Body of pancreas (tissue), 4 donors: ENCODE measurements at regions not wholly inside any gene's neighbourhood (a gene's known extent, or its start where the extent isn't known, plus 50 kb on each side); places are given as distances from the start of the nearest gene placed in this dataset.

Experiments
- ATAC-seq: fragments of 150-250 bp; one replicate; pipeline ENCODE4 v1.9.1; 2016
- DNase-seq, 4 donors: peaks; one replicate each; pipeline ENCODE4 v3.0.0-alpha.2; 2019
- H3K27ac ChIP-seq, 4 donors: fragments of 200-600 bp; sonication (generic); 1 replicate in 3 of 4; 2 replicates in 1 of 4; pipeline versions ENCODE4 v1.5.1 to v1.6.1; 2016 to 2019; ENCODE audit warnings: mild to moderate bottlenecking in 1 of 4, mixed read lengths in 1 of 4, moderate library complexity in 1 of 4
- H3K27me3 ChIP-seq, 2 donors: fragments of 200-600 bp; sonication (generic); one replicate each; pipeline ENCODE4 v1.6.0; 2016; ENCODE audit warnings: mild to moderate bottlenecking in 1 of 2
- H3K36me3 ChIP-seq, 2 donors: fragments of 200-600 bp; sonication (generic); replicated peaks in 1 of 2; 2 replicates each; pipeline ENCODE4 v1.5.1; 2016; ENCODE audit warnings: low read depth in 2 of 2; ENCODE audit not compliant: insufficient read depth in 1 of 2
- H3K4me1 ChIP-seq: fragments of 200-600 bp; sonication (generic); one replicate; pipeline ENCODE4 v1.6.0; 2016
- H3K4me3 ChIP-seq, 2 donors: fragments of 200-600 bp; sonication (generic); 1 replicate in 1 of 2; 2 replicates in 1 of 2; pipeline ENCODE4 v1.5.1; 2016 to 2019
- H3K9me3 ChIP-seq, 3 donors: fragments of 200-600 bp; sonication (generic); 1 replicate in 2 of 3; 2 replicates in 1 of 3; pipeline ENCODE4 v1.5.1; 2016
- CTCF ChIP-seq, 7 experiments: fragments of 450-650 bp in 4 of 7; fragments of 200-600 bp in 3 of 7; sonication (generic) in 3 of 7; IDR thresholded peaks; one replicate each; pipeline ENCODE4 v1.5.1; 2016 to 2019; ENCODE audit warnings: antibody characterized with exemption in 7 of 7
- POLR2A ChIP-seq, 3 donors: fragments of 450-650 bp; IDR thresholded peaks; one replicate each; pipeline ENCODE4 v1.6.1; 2016; ENCODE audit warnings: antibody characterized with exemption in 3 of 3, mild to moderate bottlenecking in 2 of 3
- WGBS, 2 donors: methylation state at CpG; one replicate each; pipeline ENCODE4 v1.1.5; 2017; 5-methylcytosine and 5-hydroxymethylcytosine counted together
- intact Hi-C: fragments of 100-400 bp; cut with DNase I; formaldehyde crosslinking; loops from one replicate; pipeline ENCODE4 v1.15.1; 2023

- Histone ChIP-seq H3K4me3 (no peak overlapping the region), H3K27ac (no peak overlapping the region), H3K4me1 (no peaks in the 10 kb centered on the region), H3K27me3 (no peaks in the 10 kb centered on the region), H3K9me3 (no peaks in the 10 kb centered on the region), H3K36me3 (no peaks in the 10 kb centered on the region)
- no peak for ATAC-seq
- DNase-seq: no peak
- 42 to 44% methylated on average over 1 of the region's 1 CpG for WGBS, 2 donors
- intact Hi-C loops: no loop called here
- TF ChIP-seq CTCF (IDR thresholded peaks at IDR 0.05) (no peak), POLR2A (IDR thresholded peaks at IDR 0.05) (no peak)
Measured at GRCh38 chr2:79383681-79384080, 129.2 kb upstream of the CTNNA2 start.

DNA sequence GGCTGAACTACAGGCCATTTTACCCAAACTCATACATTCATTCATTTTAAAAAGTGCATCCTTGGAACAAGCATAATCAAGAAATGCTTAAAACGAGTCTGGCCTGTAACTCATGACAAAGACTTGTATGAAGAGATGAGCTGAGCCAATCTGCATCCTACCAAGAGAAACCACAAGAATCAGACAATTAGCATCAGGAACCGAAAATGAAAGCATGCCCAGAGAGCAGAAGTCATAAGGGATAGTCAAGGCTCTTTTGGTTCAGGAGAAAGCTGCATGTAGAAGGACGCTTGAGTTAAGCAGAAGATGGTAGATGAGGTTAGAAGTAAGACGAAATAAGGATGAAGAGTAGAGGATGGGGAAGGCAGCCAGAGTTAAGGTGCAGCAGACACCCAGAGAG is 137.0 kb upstream of the CTNNA2 start:
- Histone ChIP-seq H3K4me1 (no peaks in the 10 kb centered on the region), H3K27ac (no peak overlapping the region), H3K36me3 (no peaks in the 10 kb centered on the region), H3K4me3 (no peak overlapping the region), H3K27me3 (no peaks in the 10 kb centered on the region), H3K9me3 (no peaks in the 10 kb centered on the region)
- DNase-seq (no peak), ATAC-seq (no peak)
- TF ChIP-seq CTCF (IDR thresholded peaks at IDR 0.05): no peak
- no peak for TF ChIP-seq POLR2A (IDR thresholded peaks at IDR 0.05)
- WGBS, 2 donors: 58 to 65% methylated on average over 4 of the region's 4 CpGs
- intact Hi-C loops: no loop called here

- DNase-seq (no peak), ATAC-seq (no peak)
- Histone ChIP-seq H3K36me3 (no peaks in the 10 kb centered on the region), H3K9me3 (no peaks in the 10 kb centered on the region), H3K27ac (no peak overlapping the region), H3K4me3 (no peak overlapping the region), H3K27me3 (no peaks in the 10 kb centered on the region), H3K4me1 (no peaks in the 10 kb centered on the region)
- TF ChIP-seq POLR2A (IDR thresholded peaks at IDR 0.05) (no peak), CTCF (IDR thresholded peaks at IDR 0.05) (no peak)
- intact Hi-C loops: no loop called here
- 19 to 26% methylated on average over 3 of the region's 4 CpGs for WGBS, 2 donors
Measured at GRCh38 chr2:79373358-79374130, 139.3 kb upstream of the CTNNA2 start.

- no peak for TF ChIP-seq CTCF (IDR thresholded peaks at IDR 0.05)
- TF ChIP-seq POLR2A (IDR thresholded peaks at IDR 0.05): no peak
- intact Hi-C loops: no loop called here
- no peaks in the 10 kb centered on the region for H3K9me3 ChIP-seq
- 48 to 70% methylated on average over 8 of the region's 8 CpGs for WGBS, 2 donors
- H3K36me3 ChIP-seq: no peaks in the 10 kb centered on the region
- ATAC-seq (no peak), DNase-seq (no peak)
- H3K27me3 ChIP-seq: no peaks in the 10 kb centered on the region
- H3K4me1 ChIP-seq: no peaks in the 10 kb centered on the region
- no peak overlapping the region for H3K4me3 ChIP-seq
- H3K27ac ChIP-seq: no peak overlapping the region
Measured at GRCh38 chr2:79370976-79371538, 141.8 kb upstream of the CTNNA2 start.

DNA sequence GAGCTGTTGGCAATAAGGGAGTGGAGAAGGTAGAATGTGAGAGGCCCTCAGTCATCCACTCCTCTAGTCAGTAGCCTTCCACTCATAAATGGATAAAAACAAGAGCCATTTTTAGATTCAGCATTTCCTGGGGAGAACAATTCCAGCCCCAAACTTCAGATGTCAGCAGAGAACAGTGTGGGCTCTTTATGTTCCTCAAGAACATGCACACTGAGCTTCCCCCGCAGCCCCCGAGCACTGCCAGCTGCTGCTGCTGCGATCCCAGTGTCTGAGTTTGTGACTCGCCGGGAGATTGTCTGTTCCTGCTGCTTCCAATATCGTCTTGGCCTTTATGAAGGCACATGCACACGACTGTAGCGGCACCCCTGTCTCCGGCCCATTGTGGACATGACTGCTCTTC is 143.7 kb upstream of the CTNNA2 start:
- Histone ChIP-seq H3K27me3 (no peaks in the 10 kb centered on the region), H3K27ac (no peak overlapping the region), H3K9me3 (no peaks in the 10 kb centered on the region), H3K36me3 (no peaks in the 10 kb centered on the region), H3K4me3 (no peak overlapping the region), H3K4me1 (no peaks in the 10 kb centered on the region)
- intact Hi-C loops: no loop called here
- 78 to 81% methylated on average over 5 to 9 of the region's 9 CpGs for WGBS, 2 donors
- no peak for DNase-seq
- ATAC-seq: no peak
- TF ChIP-seq CTCF (IDR thresholded peaks at IDR 0.05): no peak
- TF ChIP-seq POLR2A (IDR thresholded peaks at IDR 0.05): no peak
